Eye (tissue), 1 donor: ENCODE measurements at regions not wholly inside any gene's neighbourhood (a gene's known extent, or its start where the extent isn't known, plus 50 kb on each side); places are given as distances from the start of the nearest gene placed in this dataset.

ENCODE experiments used
- DNase-seq: peaks from one replicate; pipeline ENCODE4 v3.0.0-alpha.2; 2015

GRCh38 chr15:38046257-38047051 lies 112.0 kb downstream of the TMCO5A start:
- no peak for DNase-seq

GRCh38 chr15:38048001-38048455 lies 113.6 kb downstream of the TMCO5A start:
- DNase-seq: no peak

- no peak for DNase-seq
Measured at GRCh38 chr15:38049891-38050290, 115.5 kb downstream of the TMCO5A start.

GRCh38 chr15:38050529-38051448 lies 116.3 kb downstream of the TMCO5A start:
- DNase-seq: peak; percentile 11

- DNase-seq: no peak
Measured at GRCh38 chr15:38053205-38053604, 118.8 kb downstream of the TMCO5A start.

GRCh38 chr15:38053776-38054175 lies 119.3 kb downstream of the TMCO5A start:
- DNase-seq: no peak

GRCh38 chr15:38054488-38054887 lies 120.0 kb downstream of the TMCO5A start:
- DNase-seq: no peak

- no peak for DNase-seq
Measured at GRCh38 chr15:38058596-38059075, 124.2 kb downstream of the TMCO5A start.

- DNase-seq: no peak
Measured at GRCh38 chr15:38059665-38060064, 125.2 kb downstream of the TMCO5A start.

GRCh38 chr15:38061856-38062649 lies 127.6 kb downstream of the TMCO5A start:
- no peak for DNase-seq

GRCh38 chr15:38062696-38063095 lies 128.3 kb downstream of the TMCO5A start:
- peak; percentile 29 for DNase-seq

GRCh38 chr15:38065721-38066345 lies 131.4 kb downstream of the TMCO5A start:
- no peak for DNase-seq

GRCh38 chr15:38066612-38067011 lies 132.2 kb downstream of the TMCO5A start:
- DNase-seq: no peak

- peak; percentile 85 for DNase-seq
Measured at GRCh38 chr15:38068626-38069391, 134.4 kb downstream of the TMCO5A start.

- peak; percentile 78 for DNase-seq
Measured at GRCh38 chr15:38069511-38070011, 135.1 kb downstream of the TMCO5A start.

GRCh38 chr15:38070778-38071177 lies 136.3 kb downstream of the TMCO5A start:
- DNase-seq: no peak

GRCh38 chr15:38071211-38071972 lies 137.0 kb downstream of the TMCO5A start:
- peak; percentile 7 for DNase-seq

- DNase-seq: no peak
Measured at GRCh38 chr15:38072007-38072347, 137.5 kb downstream of the TMCO5A start.

GRCh38 chr15:38072348-38073177 lies 138.1 kb downstream of the TMCO5A start:
- peak; percentile 93 for DNase-seq
